ENCODE measurements at regions not wholly inside any gene's neighbourhood (a gene's known extent, or its start where the extent isn't known, plus 50 kb on each side); places are given as distances from the start of the nearest gene placed in this dataset.

DNA sequence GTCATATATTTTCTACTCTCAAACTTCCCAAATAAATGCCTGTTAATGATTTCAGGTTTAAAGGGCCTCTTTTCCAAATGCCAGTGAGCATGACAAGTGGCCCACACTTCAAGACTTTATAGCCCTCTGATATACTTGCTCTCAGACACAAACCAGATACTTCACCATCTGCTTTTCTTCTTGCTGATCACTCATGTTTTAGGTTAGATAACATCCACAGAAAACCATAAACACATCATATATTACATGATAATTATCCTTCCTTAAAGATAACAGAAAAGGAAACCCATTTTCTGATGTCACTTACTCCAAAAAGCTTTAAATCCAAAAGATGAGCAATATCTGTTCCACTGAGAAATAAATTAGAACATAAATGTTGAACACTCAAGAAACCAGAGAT, 723.5 kb downstream of the LTN1 start:
- no peak for TF ChIP-seq EZH2 (IDR thresholded peaks at IDR 0.05; ENCODE audit: insufficient read depth, poor library complexity, severe bottlenecking)
- no peak for TF ChIP-seq EZH2phosphoT487 (IDR thresholded peaks at IDR 0.05; ENCODE audit: insufficient read depth, low read depth)

Data from GM23248 (cell line).